K562 (cell line): ENCODE measurements at regions not wholly inside any gene's neighbourhood (a gene's known extent, or its start where the extent isn't known, plus 50 kb on each side); places are given as distances from the start of the nearest gene placed in this dataset.

Source experiments
- CC2D1A ChIP-seq: fragments of 450-650 bp; IDR thresholded peaks from 2 replicates; pipeline ENCODE4 v1.6.1; 2017; ENCODE audit warnings: mild to moderate bottlenecking
- KLF16 ChIP-seq: IDR thresholded peaks from 2 replicates; pipeline ENCODE4 v1.6.1; 2016; ENCODE audit warnings: antibody characterized with exemption
- SIN3B ChIP-seq: fragments of 450-650 bp; IDR thresholded peaks from 2 replicates; pipeline ENCODE4 v1.6.1; 2017; ENCODE audit warnings: low read depth, mild to moderate bottlenecking, moderate library complexity
- TSC22D4 ChIP-seq: fragments of 450-650 bp; IDR thresholded peaks from 2 replicates; pipeline ENCODE4 v1.6.1; 2016; ENCODE audit warnings: missing genetic modification characterization, missing biosample characterization, control low read depth
- ZBTB1 ChIP-seq: sonication (generic); formaldehyde crosslinking; IDR thresholded peaks from 2 replicates; pipeline ENCODE4 v1.8.1; 2023; ENCODE audit warnings: missing genetic modification reagents, low read depth, mild to moderate bottlenecking, borderline replicate concordance
- ZNF121 ChIP-seq: sonication (generic); formaldehyde crosslinking; conservative IDR thresholded peaks from 2 replicates; pipeline ENCODE4 v1.8.0; 2022; ENCODE audit warnings: missing genetic modification reagents
- ZNF165 ChIP-seq: fragments of 250-450 bp; sonication (Bioruptor Pico); IDR thresholded peaks from 2 replicates; pipeline ENCODE4 v1.4.0; 2020; ENCODE audit warnings: borderline replicate concordance
- ZNF217 ChIP-seq: sonication (generic); formaldehyde crosslinking; IDR thresholded peaks from 2 replicates; pipeline ENCODE4 v1.8.0; 2022; ENCODE audit warnings: mild to moderate bottlenecking, missing genetic modification reagents
- ZNF311 ChIP-seq: fragments of 250-450 bp; sonication (Bioruptor Pico); IDR thresholded peaks from 2 replicates; pipeline ENCODE4 v1.4.0; 2020; ENCODE audit warnings: mild to moderate bottlenecking, moderate library complexity
- TF ChIP-seq, protein P1 (sequence below): fragments of 150-350 bp; conservative IDR thresholded peaks from 2 replicates; pipeline ENCODE4 v1.6.1; 2014; ENCODE audit warnings: low read length
- TF ChIP-seq, protein P2 (sequence below): sonication (generic); formaldehyde crosslinking; IDR thresholded peaks from 2 replicates; pipeline ENCODE4 v1.8.1; 2023; ENCODE audit warnings: mild to moderate bottlenecking, missing genetic modification reagents
- TF ChIP-seq, protein P3 (sequence below), 3 experiments: IDR thresholded peaks in 2 of 3; conservative IDR thresholded peaks in 1 of 3; 2 replicates each; pipeline ENCODE4 v1.5.1; 2011 to 2012; ENCODE audit warnings: low read length in 3 of 3, mild to moderate bottlenecking in 3 of 3, control low read depth in 2 of 3, improper control_type of control experiment in 1 of 3, inconsistent platforms in 1 of 3, low read depth in 1 of 3, mixed read lengths in 1 of 3, moderate library complexity in 1 of 3; ENCODE audit not compliant: insufficient read depth in 2 of 3
- TF ChIP-seq, protein P4 (sequence below): IDR thresholded peaks from 2 replicates; pipeline ENCODE4 v1.6.1; 2011; ENCODE audit not compliant: insufficient read length; ENCODE audit errors: extremely low read depth
- TF ChIP-seq, protein P5 (sequence below): fragments of 200-800 bp; sonication (Bioruptor generic); IDR thresholded peaks from 2 replicates; pipeline ENCODE4 v1.6.1; 2017; ENCODE audit warnings: missing genetic modification characterization, missing compliant biosample characterization

DNA sequence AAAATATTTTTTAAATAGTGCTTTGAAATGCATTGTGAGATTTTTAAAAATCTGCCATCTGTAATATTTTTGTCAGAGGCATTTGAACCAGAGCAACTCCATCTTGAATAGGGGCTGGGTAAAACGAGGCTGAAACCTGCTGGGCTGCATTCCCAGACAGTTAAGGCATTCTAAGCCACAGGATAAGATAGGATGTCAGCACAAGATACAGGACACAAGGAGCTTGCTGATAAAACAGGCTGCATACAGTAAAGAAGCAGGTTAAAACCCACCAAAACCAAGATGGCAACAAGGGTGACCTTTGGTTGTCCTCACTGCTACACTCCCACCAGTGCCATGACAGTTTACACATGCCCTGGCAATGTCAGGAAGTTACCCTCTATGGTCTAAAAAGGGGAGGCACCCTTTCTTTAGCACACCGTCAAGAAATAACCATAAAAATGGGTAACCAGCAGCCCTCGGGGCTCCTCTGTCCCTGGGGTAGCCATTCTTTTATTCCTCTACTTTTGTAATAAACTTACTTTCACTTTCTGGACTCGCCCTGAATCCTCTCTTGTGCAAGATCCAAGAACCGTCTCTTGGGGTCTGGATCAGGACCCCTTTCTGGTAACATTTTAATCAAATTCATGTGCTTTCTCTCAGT lies 273.7 kb downstream of the SEMA3D start (continued):
- TF ChIP-seq, protein P1, sequence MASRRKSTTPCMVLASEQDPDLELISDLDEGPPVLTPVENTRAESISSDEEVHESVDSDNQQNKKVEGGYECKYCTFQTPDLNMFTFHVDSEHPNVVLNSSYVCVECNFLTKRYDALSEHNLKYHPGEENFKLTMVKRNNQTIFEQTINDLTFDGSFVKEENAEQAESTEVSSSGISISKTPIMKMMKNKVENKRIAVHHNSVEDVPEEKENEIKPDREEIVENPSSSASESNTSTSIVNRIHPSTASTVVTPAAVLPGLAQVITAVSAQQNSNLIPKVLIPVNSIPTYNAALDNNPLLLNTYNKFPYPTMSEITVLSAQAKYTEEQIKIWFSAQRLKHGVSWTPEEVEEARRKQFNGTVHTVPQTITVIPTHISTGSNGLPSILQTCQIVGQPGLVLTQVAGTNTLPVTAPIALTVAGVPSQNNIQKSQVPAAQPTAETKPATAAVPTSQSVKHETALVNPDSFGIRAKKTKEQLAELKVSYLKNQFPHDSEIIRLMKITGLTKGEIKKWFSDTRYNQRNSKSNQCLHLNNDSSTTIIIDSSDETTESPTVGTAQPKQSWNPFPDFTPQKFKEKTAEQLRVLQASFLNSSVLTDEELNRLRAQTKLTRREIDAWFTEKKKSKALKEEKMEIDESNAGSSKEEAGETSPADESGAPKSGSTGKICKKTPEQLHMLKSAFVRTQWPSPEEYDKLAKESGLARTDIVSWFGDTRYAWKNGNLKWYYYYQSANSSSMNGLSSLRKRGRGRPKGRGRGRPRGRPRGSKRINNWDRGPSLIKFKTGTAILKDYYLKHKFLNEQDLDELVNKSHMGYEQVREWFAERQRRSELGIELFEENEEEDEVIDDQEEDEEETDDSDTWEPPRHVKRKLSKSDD = no peak
- TF ChIP-seq, protein P2, sequence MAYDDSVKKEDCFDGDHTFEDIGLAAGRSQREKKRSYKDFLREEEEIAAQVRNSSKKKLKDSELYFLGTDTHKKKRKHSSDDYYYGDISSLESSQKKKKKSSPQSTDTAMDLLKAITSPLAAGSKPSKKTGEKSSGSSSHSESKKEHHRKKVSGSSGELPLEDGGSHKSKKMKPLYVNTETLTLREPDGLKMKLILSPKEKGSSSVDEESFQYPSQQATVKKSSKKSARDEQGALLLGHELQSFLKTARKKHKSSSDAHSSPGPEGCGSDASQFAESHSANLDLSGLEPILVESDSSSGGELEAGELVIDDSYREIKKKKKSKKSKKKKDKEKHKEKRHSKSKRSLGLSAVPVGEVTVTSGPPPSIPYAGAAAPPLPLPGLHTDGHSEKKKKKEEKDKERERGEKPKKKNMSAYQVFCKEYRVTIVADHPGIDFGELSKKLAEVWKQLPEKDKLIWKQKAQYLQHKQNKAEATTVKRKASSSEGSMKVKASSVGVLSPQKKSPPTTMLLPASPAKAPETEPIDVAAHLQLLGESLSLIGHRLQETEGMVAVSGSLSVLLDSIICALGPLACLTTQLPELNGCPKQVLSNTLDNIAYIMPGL = no peak
- peak; percentile 84; the same call in 1 of the 2 replicates for TF ChIP-seq ZNF165
- TF ChIP-seq CC2D1A = peak; percentile 16; the same call in 1 of the 2 replicates
- no peak for TF ChIP-seq SIN3B
- TF ChIP-seq KLF16 = peak; percentile 51; the same call in 1 of the 2 replicates
- TF ChIP-seq, protein P3, sequence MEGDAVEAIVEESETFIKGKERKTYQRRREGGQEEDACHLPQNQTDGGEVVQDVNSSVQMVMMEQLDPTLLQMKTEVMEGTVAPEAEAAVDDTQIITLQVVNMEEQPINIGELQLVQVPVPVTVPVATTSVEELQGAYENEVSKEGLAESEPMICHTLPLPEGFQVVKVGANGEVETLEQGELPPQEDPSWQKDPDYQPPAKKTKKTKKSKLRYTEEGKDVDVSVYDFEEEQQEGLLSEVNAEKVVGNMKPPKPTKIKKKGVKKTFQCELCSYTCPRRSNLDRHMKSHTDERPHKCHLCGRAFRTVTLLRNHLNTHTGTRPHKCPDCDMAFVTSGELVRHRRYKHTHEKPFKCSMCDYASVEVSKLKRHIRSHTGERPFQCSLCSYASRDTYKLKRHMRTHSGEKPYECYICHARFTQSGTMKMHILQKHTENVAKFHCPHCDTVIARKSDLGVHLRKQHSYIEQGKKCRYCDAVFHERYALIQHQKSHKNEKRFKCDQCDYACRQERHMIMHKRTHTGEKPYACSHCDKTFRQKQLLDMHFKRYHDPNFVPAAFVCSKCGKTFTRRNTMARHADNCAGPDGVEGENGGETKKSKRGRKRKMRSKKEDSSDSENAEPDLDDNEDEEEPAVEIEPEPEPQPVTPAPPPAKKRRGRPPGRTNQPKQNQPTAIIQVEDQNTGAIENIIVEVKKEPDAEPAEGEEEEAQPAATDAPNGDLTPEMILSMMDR (IDR thresholded peaks at IDR 0.05 in 2 of 3, conservative IDR thresholded peaks at IDR 0.05 in 1 of 3; ENCODE audit: insufficient read depth in 2 of 3, low read depth in 1 of 3, low read length in 3 of 3) = no peak
- TF ChIP-seq TSC22D4 (tag) = no peak
- no peak for TF ChIP-seq ZNF217 (CRISPR knock-in tag)
- peak; percentile 91 for TF ChIP-seq ZNF311
- TF ChIP-seq, protein P4, sequence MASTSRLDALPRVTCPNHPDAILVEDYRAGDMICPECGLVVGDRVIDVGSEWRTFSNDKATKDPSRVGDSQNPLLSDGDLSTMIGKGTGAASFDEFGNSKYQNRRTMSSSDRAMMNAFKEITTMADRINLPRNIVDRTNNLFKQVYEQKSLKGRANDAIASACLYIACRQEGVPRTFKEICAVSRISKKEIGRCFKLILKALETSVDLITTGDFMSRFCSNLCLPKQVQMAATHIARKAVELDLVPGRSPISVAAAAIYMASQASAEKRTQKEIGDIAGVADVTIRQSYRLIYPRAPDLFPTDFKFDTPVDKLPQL = no peak
- TF ChIP-seq ZBTB1 (CRISPR knock-in tag) = no peak
- TF ChIP-seq ZNF121 (CRISPR knock-in tag) = no peak
- TF ChIP-seq, protein P5, sequence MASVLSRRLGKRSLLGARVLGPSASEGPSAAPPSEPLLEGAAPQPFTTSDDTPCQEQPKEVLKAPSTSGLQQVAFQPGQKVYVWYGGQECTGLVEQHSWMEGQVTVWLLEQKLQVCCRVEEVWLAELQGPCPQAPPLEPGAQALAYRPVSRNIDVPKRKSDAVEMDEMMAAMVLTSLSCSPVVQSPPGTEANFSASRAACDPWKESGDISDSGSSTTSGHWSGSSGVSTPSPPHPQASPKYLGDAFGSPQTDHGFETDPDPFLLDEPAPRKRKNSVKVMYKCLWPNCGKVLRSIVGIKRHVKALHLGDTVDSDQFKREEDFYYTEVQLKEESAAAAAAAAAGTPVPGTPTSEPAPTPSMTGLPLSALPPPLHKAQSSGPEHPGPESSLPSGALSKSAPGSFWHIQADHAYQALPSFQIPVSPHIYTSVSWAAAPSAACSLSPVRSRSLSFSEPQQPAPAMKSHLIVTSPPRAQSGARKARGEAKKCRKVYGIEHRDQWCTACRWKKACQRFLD (CRISPR knock-in tag) = peak; percentile 96
